SK-N-SH treated with all-trans-retinoic acid at 6 μM for 48 hours (cell line): ENCODE measurements at regions not wholly inside any gene's neighbourhood (a gene's known extent, or its start where the extent isn't known, plus 50 kb on each side); places are given as distances from the start of the nearest gene placed in this dataset.

Source experiments
- ARNTL ChIP-seq: fragments of 450-650 bp; formaldehyde crosslinking; IDR thresholded peaks from 2 replicates; pipeline ENCODE4 v1.5.0; 2020; ENCODE audit warnings: low read depth, mild to moderate bottlenecking, moderate library complexity, borderline replicate concordance
- CREB5 ChIP-seq: fragments of 250-450 bp; sonication (Bioruptor Pico); IDR thresholded peaks from 2 replicates; pipeline ENCODE4 v1.5.1; 2020; ENCODE audit warnings: low read depth, mild to moderate bottlenecking, moderate library complexity
- GLIS3 ChIP-seq: fragments of 250-450 bp; sonication (Bioruptor Pico); IDR thresholded peaks from 2 replicates; pipeline ENCODE4 v1.5.0; 2020; ENCODE audit warnings: mild to moderate bottlenecking, moderate library complexity
- PATZ1 ChIP-seq: fragments of 250-450 bp; sonication (Bioruptor Pico); IDR thresholded peaks from 2 replicates; pipeline ENCODE4 v1.8.0; 2020; ENCODE audit warnings: mild to moderate bottlenecking, moderate library complexity, borderline replicate concordance
- RARB ChIP-seq: fragments of 250-450 bp; sonication (Bioruptor Pico); IDR thresholded peaks from 2 replicates; pipeline ENCODE4 v1.8.0; 2021; ENCODE audit warnings: mild to moderate bottlenecking, moderate library complexity
- SNAI2 ChIP-seq: fragments of 250-450 bp; sonication (Bioruptor Pico); IDR thresholded peaks from 2 replicates; pipeline ENCODE4 v1.5.0; 2020; ENCODE audit warnings: mild to moderate bottlenecking, moderate library complexity
- TOX ChIP-seq: fragments of 250-450 bp; sonication (Bioruptor Pico); IDR thresholded peaks from 2 replicates; pipeline ENCODE4 v1.8.0; 2021; ENCODE audit warnings: mild to moderate bottlenecking, moderate library complexity, borderline replicate concordance
- TSHZ2 ChIP-seq: fragments of 250-450 bp; sonication (Bioruptor Pico); IDR thresholded peaks from 2 replicates; pipeline ENCODE4 v1.5.0; 2020; ENCODE audit warnings: mild to moderate bottlenecking, moderate library complexity
- ZC3H10 ChIP-seq: fragments of 250-450 bp; sonication (Bioruptor Pico); IDR thresholded peaks from 2 replicates; pipeline ENCODE4 v1.5.1; 2021; ENCODE audit warnings: mild to moderate bottlenecking, moderate library complexity
- ZFP3 ChIP-seq: fragments of 250-450 bp; sonication (Bioruptor Pico); IDR thresholded peaks from 2 replicates; pipeline ENCODE4 v1.5.0; 2020; ENCODE audit warnings: mild to moderate bottlenecking, moderate library complexity
- ZNF8 ChIP-seq: fragments of 450-650 bp; formaldehyde crosslinking; IDR thresholded peaks from 2 replicates; pipeline ENCODE4 v1.5.0; 2020; ENCODE audit warnings: mild to moderate bottlenecking, moderate library complexity

- TF ChIP-seq ZNF8 (no peak), PATZ1 (CRISPR knock-in tag) (no peak), TOX (CRISPR knock-in tag) (no peak), SNAI2 (CRISPR knock-in tag) (no peak), ZC3H10 (CRISPR knock-in tag) (no peak), ARNTL (CRISPR knock-in tag) (no peak), CREB5 (CRISPR knock-in tag) (no peak), TSHZ2 (CRISPR knock-in tag) (no peak), RARB (no peak), GLIS3 (CRISPR knock-in tag) (no peak), ZFP3 (CRISPR knock-in tag) (no peak)
Observed at GRCh38 chr13:87893186-87893585, 222.0 kb downstream of the SLITRK5 start.
